Mesenchymal stem cell (in vitro differentiated cells and primary cell): ENCODE measurements at regions not wholly inside any gene's neighbourhood (a gene's known extent, or its start where the extent isn't known, plus 50 kb on each side); places are given as distances from the start of the nearest gene placed in this dataset.
"Not testable (repeated sequence)": the region's sequence is repeated elsewhere in the genome, so short reads cannot be mapped to it uniquely, and the experiment has no call there.

ENCODE experiments used
- DNase-seq: peaks from one replicate; pipeline ENCODE4 v3.0.0-alpha.2; 2013
- H2AFZ ChIP-seq: one replicate; pipeline ENCODE4 v1.6.1; 2013; ENCODE audit warnings: low read depth, mild to moderate bottlenecking, control low read depth, inconsistent platforms, low read length, moderate library complexity
- H2AK5ac ChIP-seq: 2 replicates; pipeline ENCODE4 v1.6.1; 2013; ENCODE audit warnings: low read length, moderate library complexity, mild to moderate bottlenecking, inconsistent platforms; ENCODE audit not compliant: severe bottlenecking
- H2BK120ac ChIP-seq: one replicate; pipeline ENCODE4 v1.6.1; 2013; ENCODE audit warnings: low read depth, mild to moderate bottlenecking, inconsistent platforms, low read length, moderate library complexity
- H2BK12ac ChIP-seq, 2 experiments: one replicate each; pipeline ENCODE4 v1.6.1; 2013; ENCODE audit warnings: inconsistent platforms in 2 of 2, low read length in 2 of 2, mild to moderate bottlenecking in 2 of 2, moderate library complexity in 2 of 2, control low read depth in 1 of 2
- H2BK15ac ChIP-seq: one replicate; pipeline ENCODE4 v1.6.1; 2013; ENCODE audit warnings: mild to moderate bottlenecking, low read depth, inconsistent platforms; ENCODE audit not compliant: poor library complexity, severe bottlenecking
- H2BK5ac ChIP-seq: 2 replicates; pipeline ENCODE4 v1.6.1; 2013; ENCODE audit warnings: low read depth, mild to moderate bottlenecking, low read length, control low read depth, inconsistent platforms; ENCODE audit not compliant: poor library complexity, severe bottlenecking
- H3K14ac ChIP-seq, 2 experiments: one replicate each; pipeline ENCODE4 v1.6.1; 2013; ENCODE audit warnings: inconsistent platforms in 2 of 2, low read length in 2 of 2, control low read depth in 1 of 2, mild to moderate bottlenecking in 1 of 2, moderate library complexity in 1 of 2
- H3K18ac ChIP-seq, 2 experiments: one replicate each; pipeline ENCODE4 v1.6.1; 2013; ENCODE audit warnings: inconsistent platforms in 2 of 2, low read length in 2 of 2, control low read depth in 1 of 2, low read depth in 1 of 2, mild to moderate bottlenecking in 1 of 2
- H3K23ac ChIP-seq, 2 experiments: one replicate each; pipeline ENCODE4 v1.6.1; 2013; ENCODE audit warnings: inconsistent platforms in 2 of 2, low read length in 2 of 2, mild to moderate bottlenecking in 2 of 2, moderate library complexity in 2 of 2, control low read depth in 1 of 2
- H3K27ac ChIP-seq: 2 replicates; pipeline ENCODE4 v1.5.1; 2013; ENCODE audit warnings: mild to moderate bottlenecking, moderate library complexity, low read length, control low read depth, inconsistent platforms; ENCODE audit not compliant: poor library complexity, severe bottlenecking
- H3K27me3 ChIP-seq, 2 experiments: 2 replicates each; pipeline versions ENCODE4 v1.6.1 to v1.7.0; 2013; ENCODE audit warnings: low read length in 2 of 2, mild to moderate bottlenecking in 2 of 2, moderate library complexity in 2 of 2, control low read depth in 1 of 2, inconsistent platforms in 1 of 2; ENCODE audit not compliant: control insufficient read depth in 1 of 2, insufficient read depth in 1 of 2
- H3K36me3 ChIP-seq, 2 experiments: 2 replicates each; pipeline versions ENCODE4 v1.6.1 to v1.7.0; 2013; ENCODE audit warnings: low read length in 2 of 2, control low read depth in 1 of 2, inconsistent platforms in 1 of 2, low read depth in 1 of 2, mild to moderate bottlenecking in 1 of 2; ENCODE audit not compliant: insufficient read depth in 2 of 2, control insufficient read depth in 1 of 2
- H3K4ac ChIP-seq, 2 experiments: one replicate each; pipeline ENCODE4 v1.6.1; 2013; ENCODE audit warnings: inconsistent platforms in 2 of 2, low read length in 2 of 2, mild to moderate bottlenecking in 2 of 2, moderate library complexity in 2 of 2, control low read depth in 1 of 2, low read depth in 1 of 2
- H3K4me1 ChIP-seq: 2 replicates; pipeline ENCODE4 v1.6.1; 2013; ENCODE audit warnings: low read depth, low read length, control low read depth; ENCODE audit not compliant: control insufficient read depth, insufficient read depth
- H3K4me2 ChIP-seq: 2 replicates; pipeline ENCODE4 v1.6.1; 2013; ENCODE audit warnings: low read length, mild to moderate bottlenecking, inconsistent platforms; ENCODE audit not compliant: poor library complexity, severe bottlenecking
- H3K4me3 ChIP-seq, 2 experiments: 2 replicates each; pipeline versions ENCODE4 v1.5.1 to v1.7.0; 2013; ENCODE audit warnings: low read length in 2 of 2, mild to moderate bottlenecking in 2 of 2, control low read depth in 1 of 2, low read depth in 1 of 2; ENCODE audit not compliant: insufficient read depth in 1 of 2
- H3K79me1 ChIP-seq: replicated peaks from 2 replicates; pipeline ENCODE4 v1.6.1; 2013; ENCODE audit warnings: mild to moderate bottlenecking, control low read depth, low read length, inconsistent platforms; ENCODE audit not compliant: poor library complexity, severe bottlenecking
- H3K9ac ChIP-seq: 2 replicates; pipeline ENCODE4 v1.7.0; 2013; ENCODE audit warnings: mild to moderate bottlenecking, low read length, moderate library complexity
- H3K9me3 ChIP-seq: 2 replicates; pipeline ENCODE4 v1.7.0; 2013; ENCODE audit warnings: mild to moderate bottlenecking, low read length; ENCODE audit not compliant: control insufficient read depth
- H4K8ac ChIP-seq: one replicate; pipeline ENCODE4 v1.6.1; 2013; ENCODE audit warnings: inconsistent platforms, mild to moderate bottlenecking, low read length, moderate library complexity
- H4K91ac ChIP-seq: one replicate; pipeline ENCODE4 v1.6.1; 2013; ENCODE audit warnings: mild to moderate bottlenecking, low read length, inconsistent platforms
- WGBS: methylation state at CpG from one replicate; pipeline ENCODE4 v1.1.7; 2013; ENCODE audit warnings: mixed read lengths; 5-methylcytosine and 5-hydroxymethylcytosine counted together

- Histone ChIP-seq H3K4me2 (no peak overlapping the region), H3K79me1 (no peaks in the 10 kb centered on the region), H3K36me3 (no peaks in the 10 kb centered on the region), H3K4me1 (no peaks in the 10 kb centered on the region), H2BK120ac (no peak overlapping the region), H3K14ac (no peak overlapping the region), H2BK15ac (no peak overlapping the region), H2AFZ (no peak overlapping the region), H3K27me3 (peaks cover 0 to 20% of the 10 kb centered on the region in 2 experiments), H4K8ac (no peak overlapping the region), H3K4me3 (no peak overlapping the region), H3K23ac (no peak overlapping the region), H3K18ac (no peak overlapping the region), H2AK5ac (no peak overlapping the region), H3K27ac (no peak overlapping the region), H4K91ac (no peak overlapping the region), H2BK12ac (no peak overlapping the region), H3K9me3 (no peaks in the 10 kb centered on the region), H2BK5ac (no peak overlapping the region), H3K9ac (no peak overlapping the region), H3K4ac (no peak overlapping the region)
- DNase-seq = no peak
- WGBS = 76% methylated on average over 4 of the region's 4 CpGs
Measured at GRCh38 chr16:26827386-26827785, 239.3 kb upstream of the C16orf82 start.

- 53% methylated on average over 4 of the region's 5 CpGs for WGBS
- H3K14ac ChIP-seq = no peak overlapping the region
Measured at GRCh38 chr16:26830428-26831127, 236.1 kb upstream of the C16orf82 start.

GRCh38 chr16:26836114-26836513 lies 230.6 kb upstream of the C16orf82 start:
- H3K4me1 ChIP-seq, H3K27me3 ChIP-seq, H2AK5ac ChIP-seq, H3K27ac ChIP-seq, H3K4me3 ChIP-seq, DNase-seq, H2BK12ac ChIP-seq, H2BK120ac ChIP-seq, H3K14ac ChIP-seq, H3K18ac ChIP-seq, H2AFZ ChIP-seq, H2BK5ac ChIP-seq, H3K9ac ChIP-seq, H3K4me2 ChIP-seq, H4K91ac ChIP-seq, H3K9me3 ChIP-seq, H3K23ac ChIP-seq, H3K36me3 ChIP-seq, H3K4ac ChIP-seq, H2BK15ac ChIP-seq, H3K79me1 ChIP-seq, H4K8ac ChIP-seq: not testable (repeated sequence)
- 95% methylated on average over 21 of the region's 31 CpGs for WGBS

More at GRCh38 chr16:26830428-26831127, 236.1 kb upstream of the C16orf82 start:
- Histone ChIP-seq H3K18ac (no peak overlapping the region), H3K23ac (no peak overlapping the region), H3K27me3 (peaks cover 0 to 15% of the 10 kb centered on the region in 2 experiments), H3K4me1 (no peaks in the 10 kb centered on the region), H3K9ac (peak overlapping the region; percentile 53), H4K91ac (no peak overlapping the region), H2BK120ac (no peak overlapping the region), H3K4me3 (peak overlapping the region in 1 of 2 experiments; percentile 19), H3K36me3 (no peaks in the 10 kb centered on the region), H3K4me2 (no peak overlapping the region), H2AFZ (no peak overlapping the region), H3K9me3 (peaks cover 5% of the 10 kb centered on the region), H3K4ac (no peak overlapping the region), H4K8ac (no peak overlapping the region), H2BK15ac (no peak overlapping the region), H3K27ac (no peak overlapping the region), H2BK12ac (no peak overlapping the region), H3K79me1 (no peaks in the 10 kb centered on the region), H2AK5ac (no peak overlapping the region), H2BK5ac (no peak overlapping the region)
- no peak for DNase-seq

GRCh38 chr16:26838931-26839330 lies 227.8 kb upstream of the C16orf82 start:
- Histone ChIP-seq H3K9ac (no peak overlapping the region), H3K14ac (no peak overlapping the region), H3K4me1 (no peaks in the 10 kb centered on the region), H3K4ac (no peak overlapping the region), H3K23ac (no peak overlapping the region), H3K9me3 (peaks cover 5% of the 10 kb centered on the region), H2BK120ac (no peak overlapping the region), H3K27ac (no peak overlapping the region), H2BK12ac (no peak overlapping the region), H4K91ac (no peak overlapping the region), H2BK15ac (no peak overlapping the region), H3K18ac (no peak overlapping the region), H3K27me3 (no peaks in the 10 kb centered on the region), H2AK5ac (no peak overlapping the region), H3K4me2 (no peak overlapping the region), H3K4me3 (no peak overlapping the region), H3K36me3 (no peaks in the 10 kb centered on the region), H3K79me1 (no peaks in the 10 kb centered on the region), H2AFZ (no peak overlapping the region), H2BK5ac (no peak overlapping the region), H4K8ac (no peak overlapping the region)
- DNase-seq = no peak
- 79% methylated on average over 6 of the region's 6 CpGs for WGBS
